ENCODE measurements at regions not wholly inside any gene's neighbourhood (a gene's known extent, or its start where the extent isn't known, plus 50 kb on each side); places are given as distances from the start of the nearest gene placed in this dataset.

DNA sequence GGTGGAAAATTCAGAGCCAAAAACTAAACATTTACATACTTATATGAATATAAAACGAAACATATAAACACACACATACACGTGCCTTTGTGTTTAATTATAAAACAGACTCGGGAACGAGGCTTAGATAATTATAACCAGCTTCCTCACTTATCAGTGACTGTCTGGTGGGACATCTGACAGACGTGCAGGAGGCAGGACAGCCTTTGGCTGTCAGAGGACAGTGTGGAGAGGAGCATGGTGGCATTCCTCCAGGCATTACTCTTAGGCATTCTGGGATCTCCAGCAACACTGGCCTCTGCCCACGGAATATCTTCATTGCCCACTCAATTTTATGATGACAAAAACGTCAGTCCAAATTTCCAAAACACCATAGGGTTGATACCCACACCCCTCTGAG lies 262.2 kb upstream of the NFE2L3 start:
- TF ChIP-seq, protein P1, sequence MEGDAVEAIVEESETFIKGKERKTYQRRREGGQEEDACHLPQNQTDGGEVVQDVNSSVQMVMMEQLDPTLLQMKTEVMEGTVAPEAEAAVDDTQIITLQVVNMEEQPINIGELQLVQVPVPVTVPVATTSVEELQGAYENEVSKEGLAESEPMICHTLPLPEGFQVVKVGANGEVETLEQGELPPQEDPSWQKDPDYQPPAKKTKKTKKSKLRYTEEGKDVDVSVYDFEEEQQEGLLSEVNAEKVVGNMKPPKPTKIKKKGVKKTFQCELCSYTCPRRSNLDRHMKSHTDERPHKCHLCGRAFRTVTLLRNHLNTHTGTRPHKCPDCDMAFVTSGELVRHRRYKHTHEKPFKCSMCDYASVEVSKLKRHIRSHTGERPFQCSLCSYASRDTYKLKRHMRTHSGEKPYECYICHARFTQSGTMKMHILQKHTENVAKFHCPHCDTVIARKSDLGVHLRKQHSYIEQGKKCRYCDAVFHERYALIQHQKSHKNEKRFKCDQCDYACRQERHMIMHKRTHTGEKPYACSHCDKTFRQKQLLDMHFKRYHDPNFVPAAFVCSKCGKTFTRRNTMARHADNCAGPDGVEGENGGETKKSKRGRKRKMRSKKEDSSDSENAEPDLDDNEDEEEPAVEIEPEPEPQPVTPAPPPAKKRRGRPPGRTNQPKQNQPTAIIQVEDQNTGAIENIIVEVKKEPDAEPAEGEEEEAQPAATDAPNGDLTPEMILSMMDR (conservative IDR thresholded peaks at IDR 0.05; ENCODE audit: low read depth, low read length) = no peak
- TF ChIP-seq EZH2 (IDR thresholded peaks at IDR 0.05; ENCODE audit: low read length, unreplicated experiment) = no peak

All from PC-3 (cell line).